NCI-H1417 (cell line): ENCODE measurements at regions not wholly inside any gene's neighbourhood (a gene's known extent, or its start where the extent isn't known, plus 50 kb on each side); places are given as distances from the start of the nearest gene placed in this dataset.
A peak's percentile ranks its signal among the peaks of the same experiment; 100 is the strongest.

ENCODE experiments used
- DNase-seq, 3 experiments: peaks; one replicate each; lab custom pipeline; 2025; lab: John Stamatoyannopoulos, UW

DNA sequence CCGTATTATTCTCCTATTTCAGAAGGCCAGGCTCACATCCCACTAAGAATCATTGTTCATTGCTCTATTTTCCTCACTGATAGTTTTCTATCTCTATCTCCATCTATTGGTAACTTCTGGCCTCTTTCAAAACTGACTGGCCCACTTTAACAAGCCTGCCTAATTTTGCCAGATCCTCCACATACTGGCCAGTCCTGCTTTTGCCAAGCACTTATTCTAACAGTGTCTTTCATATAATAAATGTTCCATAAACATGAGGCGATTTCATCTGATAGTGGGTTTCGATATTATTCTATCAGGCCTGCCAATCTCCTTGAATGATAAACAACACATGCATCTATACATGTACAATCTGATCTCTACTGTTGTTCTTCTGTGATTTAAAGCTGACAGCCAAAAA, 125.9 kb upstream of the KCNH7 start:
- no peak for DNase-seq

DNA sequence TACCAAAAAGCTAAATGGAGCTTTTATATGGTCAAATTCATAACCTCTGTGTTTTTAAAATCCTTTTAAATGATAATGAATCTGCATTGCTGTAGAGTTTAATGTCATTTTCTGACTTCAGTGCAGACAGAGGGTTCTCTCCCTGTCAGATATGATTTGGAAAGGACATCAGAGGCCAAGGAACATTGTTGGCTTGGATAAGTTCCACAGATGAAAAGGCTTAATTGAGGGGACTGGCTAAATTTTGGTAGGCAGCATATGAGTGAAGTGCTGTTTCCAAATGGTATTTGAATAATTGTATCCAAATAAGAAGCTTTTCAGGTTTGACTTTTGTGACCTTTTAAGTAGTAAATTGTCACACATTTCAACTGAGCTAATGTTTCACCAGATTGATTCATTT, 124.6 kb upstream of the KCNH7 start:
- no peak for DNase-seq

GRCh38 chr2:162945785-162946184, 107.2 kb upstream of the KCNH7 start:
- no peak for DNase-seq

DNA sequence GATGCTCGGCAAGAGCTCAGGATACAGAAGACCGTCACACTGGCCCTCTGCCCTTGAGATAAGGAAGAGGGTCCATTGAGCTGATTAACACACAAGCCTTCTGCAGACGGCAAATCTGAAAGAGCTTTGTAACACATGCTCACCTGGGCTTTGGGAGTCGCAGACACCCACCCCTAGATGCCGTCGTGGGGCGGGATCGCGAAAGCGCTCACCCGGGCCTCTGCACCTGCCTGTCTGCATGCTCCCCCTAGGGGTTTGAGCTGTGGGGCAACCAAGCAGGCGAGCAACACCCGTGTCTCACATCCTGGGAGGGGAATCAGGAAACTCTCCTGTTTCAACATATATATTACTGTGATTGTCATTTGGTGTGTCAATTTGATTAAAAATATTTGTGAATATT, 99.8 kb upstream of the KCNH7 start:
- DNase-seq, result no peak

GRCh38 chr2:162934191-162934590, 95.6 kb upstream of the KCNH7 start:
- DNase-seq, result no peak

- DNase-seq, result no peak
These were observed 93.8 kb upstream of the KCNH7 start for GRCh38 chr2:162932416-162932815.

DNA sequence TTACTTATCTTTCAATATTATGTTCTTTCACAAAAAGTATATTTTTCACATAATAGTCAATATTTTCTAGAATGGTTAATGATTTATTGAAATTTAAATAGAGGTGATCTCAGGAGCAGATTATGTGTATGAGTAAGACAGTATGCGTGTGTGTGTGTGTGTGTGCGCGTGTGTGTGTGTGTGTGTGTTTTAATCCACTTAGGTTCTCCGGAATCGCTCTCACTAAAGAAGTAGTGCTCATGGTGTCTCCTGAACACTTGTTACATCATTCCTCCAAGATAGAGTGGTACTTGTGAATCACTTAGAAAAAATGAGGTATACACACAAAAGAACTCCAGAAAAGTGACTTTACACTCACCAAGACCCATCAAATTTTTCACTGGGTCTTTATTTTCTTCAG, 91.0 kb upstream of the KCNH7 start:
- DNase-seq, result peak in 1 of 3 experiments; percentile 15

- no peak for DNase-seq
These were observed 89.8 kb upstream of the KCNH7 start for GRCh38 chr2:162928356-162928755.

GRCh38 chr2:162926907-162927306, 88.3 kb upstream of the KCNH7 start:
- DNase-seq, result no peak

DNA sequence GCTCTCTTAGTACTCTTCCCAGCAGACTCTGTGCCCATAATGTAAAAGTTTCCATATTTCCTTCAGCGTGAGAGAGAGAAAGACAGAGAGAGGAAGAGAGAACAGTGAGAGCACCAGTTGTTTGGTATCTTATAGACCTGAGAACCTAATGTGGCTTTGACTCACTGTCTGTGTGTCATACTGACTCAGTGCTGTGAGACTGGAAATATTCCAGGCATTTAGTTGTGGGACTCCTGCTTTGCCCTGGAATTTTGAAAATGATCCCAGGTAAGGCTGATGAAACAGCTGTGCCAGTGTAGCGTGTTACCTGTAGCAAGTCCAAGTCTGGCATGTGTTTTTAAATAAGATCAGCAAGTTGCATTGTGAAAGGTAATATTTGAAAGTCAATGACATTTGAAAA, 87.9 kb upstream of the KCNH7 start:
- peak in 1 of 3 experiments; percentile 0 for DNase-seq

DNA sequence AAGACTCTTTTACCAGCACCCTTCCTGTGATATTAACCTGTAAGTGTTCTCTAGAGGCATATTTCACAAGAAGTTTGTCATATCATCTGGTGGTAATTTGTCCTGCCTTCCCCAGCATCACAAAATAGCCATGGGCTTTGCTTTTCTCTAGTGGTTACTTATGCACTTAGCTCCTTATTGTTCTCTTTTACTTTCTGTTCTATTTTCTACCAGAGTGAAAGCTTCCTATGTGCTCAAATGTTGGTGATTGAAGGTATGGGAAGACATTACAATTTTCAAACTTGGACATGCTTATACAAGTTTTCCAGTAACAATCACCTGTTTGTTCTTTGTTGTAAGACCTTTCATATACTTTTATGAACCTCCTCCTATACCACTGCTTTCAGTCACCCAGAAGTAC, 87.0 kb upstream of the KCNH7 start:
- no peak for DNase-seq

- no peak for DNase-seq
These were observed 80.5 kb upstream of the KCNH7 start for GRCh38 chr2:162919111-162919510.

- DNase-seq, result no peak
These were observed 79.1 kb upstream of the KCNH7 start for GRCh38 chr2:162917626-162918025.

DNA sequence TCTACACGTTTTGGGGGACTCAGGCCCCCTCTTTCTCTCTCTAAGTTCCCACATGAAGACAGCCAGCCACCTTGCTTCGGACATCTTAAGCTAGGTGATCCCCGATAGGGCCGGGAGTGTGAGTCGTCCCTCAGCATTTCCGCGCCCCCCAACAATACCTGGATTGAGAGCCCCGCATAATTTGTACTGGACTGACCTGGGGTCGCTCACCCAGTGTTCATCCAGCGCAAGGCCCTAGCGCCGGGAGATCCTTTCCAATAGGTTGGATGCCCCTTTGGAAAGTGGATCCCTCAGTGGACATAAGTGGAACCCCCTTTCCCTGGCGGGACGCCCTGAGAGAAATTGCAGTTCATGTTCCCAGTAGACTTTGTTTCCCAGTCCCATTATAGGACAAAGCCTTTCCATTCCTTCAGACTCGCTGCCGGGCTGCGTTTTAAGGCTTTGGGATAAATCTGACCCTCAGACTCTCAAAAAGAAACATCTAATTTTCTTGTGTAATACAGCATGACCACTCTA, 77.8 kb upstream of the KCNH7 start:
- no peak for DNase-seq

- no peak for DNase-seq
These were observed 77.3 kb upstream of the KCNH7 start for GRCh38 chr2:162915858-162916257.

- no peak for DNase-seq
These were observed 75.6 kb upstream of the KCNH7 start for GRCh38 chr2:162914161-162914560.

DNA sequence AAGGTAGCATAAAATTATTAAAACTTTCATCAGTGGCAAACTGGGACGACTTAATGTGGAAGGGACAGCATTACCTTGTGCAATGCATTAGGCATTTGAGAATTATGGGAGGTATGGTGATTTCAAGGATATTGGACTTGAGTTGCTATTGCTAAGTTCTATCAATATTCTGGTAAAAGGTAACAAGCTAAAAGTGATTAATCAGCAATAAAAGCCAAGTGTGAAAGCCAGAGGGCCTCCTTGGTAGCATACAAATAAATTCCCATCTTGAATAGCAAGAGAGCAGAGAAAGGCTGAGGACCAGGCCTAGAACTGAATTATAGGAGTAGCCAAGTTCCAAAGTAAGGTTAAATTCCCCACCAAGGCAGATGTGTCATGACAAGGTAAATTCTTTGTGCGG, 74.2 kb upstream of the KCNH7 start:
- no peak for DNase-seq

- no peak for DNase-seq
These were observed 70.0 kb upstream of the KCNH7 start for GRCh38 chr2:162908567-162908966.

GRCh38 chr2:162890690-162891311, 52.2 kb upstream of the KCNH7 start:
- peak; percentile 6 to 49 (median 24) for DNase-seq

DNA sequence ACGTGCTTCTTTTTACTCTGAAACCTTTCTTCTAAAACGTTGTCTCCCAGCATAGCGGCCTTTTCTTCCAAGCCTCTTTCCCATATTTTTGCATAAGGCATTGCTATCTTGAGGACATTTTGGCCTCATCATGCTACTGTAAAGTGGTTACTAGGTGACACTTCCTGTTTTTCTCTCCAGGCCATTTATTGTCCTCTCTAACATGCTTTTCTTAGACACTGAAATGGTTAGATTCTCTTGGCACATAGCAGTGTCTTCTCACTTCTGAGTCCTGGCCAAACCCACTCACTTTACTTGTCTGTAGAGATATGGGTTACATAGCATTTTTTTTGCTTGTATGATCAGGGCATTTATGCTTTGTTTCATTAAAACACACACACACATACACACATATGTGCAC, 50.1 kb upstream of the KCNH7 start:
- DNase-seq, result peak in 1 of 3 experiments; percentile 17
